Astrocyte (in vitro differentiated cells and primary cell): ENCODE measurements at regions not wholly inside any gene's neighbourhood (a gene's known extent, or its start where the extent isn't known, plus 50 kb on each side); places are given as distances from the start of the nearest gene placed in this dataset.

Experiments
- DNase-seq: peaks from one replicate; pipeline ENCODE4 v3.0.0-alpha.2; 2010; ENCODE audit warnings: low read depth
- FAIRE-seq: peaks from 2 replicates; lab custom pipeline; 2011; peaks lifted over from hg19 to GRCh38; lab: Jason Lieb, UNC
- H2AFZ ChIP-seq: 2 replicates; pipeline ENCODE4 v1.6.0; 2012; ENCODE audit warnings: low read depth, low read length, inconsistent platforms
- H3K27ac ChIP-seq: 2 replicates; pipeline ENCODE4 v1.5.1; 2011; ENCODE audit warnings: low read depth, low read length, inconsistent platforms
- H3K27me3 ChIP-seq: 2 replicates; pipeline ENCODE4 v1.6.0; 2011; ENCODE audit warnings: low read length, inconsistent platforms; ENCODE audit not compliant: insufficient read depth
- H3K36me3 ChIP-seq: 2 replicates; pipeline ENCODE4 v1.5.1; 2011; ENCODE audit warnings: low read length, inconsistent platforms; ENCODE audit not compliant: insufficient read depth
- H3K4me1 ChIP-seq: 2 replicates; pipeline ENCODE4 v1.5.1; 2011; ENCODE audit warnings: low read length, inconsistent platforms; ENCODE audit not compliant: insufficient read depth
- H3K4me2 ChIP-seq: 2 replicates; pipeline ENCODE4 v1.6.0; 2012; ENCODE audit warnings: low read length, inconsistent platforms
- H3K4me3 ChIP-seq: 2 replicates; pipeline ENCODE4 v1.5.1; 2011; ENCODE audit warnings: low read depth, mild to moderate bottlenecking, low read length, inconsistent platforms; ENCODE audit not compliant: insufficient read depth
- H3K79me2 ChIP-seq: 2 replicates; pipeline ENCODE4 v1.6.0; 2012; ENCODE audit warnings: mild to moderate bottlenecking, low read length, inconsistent platforms; ENCODE audit not compliant: insufficient read depth
- H3K9ac ChIP-seq: 2 replicates; pipeline ENCODE4 v1.6.0; 2012; ENCODE audit warnings: mild to moderate bottlenecking, low read length, inconsistent platforms
- H3K9me3 ChIP-seq: 2 replicates; pipeline ENCODE4 v1.5.1; 2012; ENCODE audit warnings: low read depth, mild to moderate bottlenecking, low read length, inconsistent platforms; ENCODE audit not compliant: insufficient read depth
- H4K20me1 ChIP-seq: 2 replicates; pipeline ENCODE4 v1.6.0; 2012; ENCODE audit warnings: low read length, inconsistent platforms; ENCODE audit not compliant: insufficient read depth
- H3K27ac Mint-ChIP-seq: one replicate; pipeline ENCODE4 v1.8.0; 2021; ENCODE audit warnings: mild to moderate bottlenecking, mixed read lengths; ENCODE audit not compliant: unreplicated experiment
- H3K27me3 Mint-ChIP-seq: one replicate; pipeline ENCODE4 v1.8.0; 2021; ENCODE audit warnings: low read depth, mixed read lengths; ENCODE audit not compliant: unreplicated experiment
- H3K36me3 Mint-ChIP-seq: one replicate; pipeline ENCODE4 v1.8.0; 2021; ENCODE audit warnings: low read depth, mixed read lengths; ENCODE audit not compliant: unreplicated experiment
- H3K4me1 Mint-ChIP-seq: one replicate; pipeline ENCODE4 v1.8.0; 2021; ENCODE audit warnings: low read depth, mixed read lengths; ENCODE audit not compliant: unreplicated experiment
- H3K4me3 Mint-ChIP-seq: one replicate; pipeline ENCODE4 v1.8.0; 2021; ENCODE audit warnings: mild to moderate bottlenecking, moderate library complexity, mixed read lengths; ENCODE audit not compliant: unreplicated experiment
- H3K9me3 Mint-ChIP-seq: one replicate; pipeline ENCODE4 v1.8.0; 2021; ENCODE audit warnings: mild to moderate bottlenecking, mixed read lengths; ENCODE audit not compliant: unreplicated experiment
- EZH2 ChIP-seq: IDR thresholded peaks from 2 replicates; pipeline ENCODE4 v1.6.1; 2012; ENCODE audit warnings: mild to moderate bottlenecking, low read length, inconsistent platforms; ENCODE audit not compliant: insufficient read depth
- TF ChIP-seq, protein P1 (sequence below): IDR thresholded peaks from 2 replicates; pipeline ENCODE4 v1.5.1; 2011; ENCODE audit warnings: low read depth, mild to moderate bottlenecking, inconsistent platforms, low read length, moderate library complexity; ENCODE audit not compliant: insufficient read depth

DNA sequence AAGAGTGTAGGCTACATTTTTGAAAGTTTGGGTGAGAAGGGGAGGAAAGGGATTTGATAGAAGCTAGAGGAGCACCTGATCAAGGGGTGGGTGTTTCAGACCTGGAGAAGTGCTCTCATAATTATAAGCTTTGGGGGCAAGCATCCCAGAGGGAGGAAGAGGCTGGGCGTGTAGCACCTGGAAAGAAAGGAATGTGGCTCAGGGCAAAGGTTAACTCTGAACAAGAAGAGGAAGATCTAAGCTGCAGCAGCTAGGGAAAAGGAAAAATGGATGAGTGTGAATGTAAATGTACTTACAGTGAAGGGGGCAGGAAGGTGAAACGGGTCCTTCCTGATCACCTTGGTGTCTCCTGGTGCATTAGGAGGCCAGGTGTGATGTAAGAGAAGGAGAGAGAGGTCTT lies 49.8 kb upstream of the ANKRD55 start:
- no peak overlapping the region for H2AFZ ChIP-seq
- Mint-ChIP-seq H3K27me3 (no peaks in the 10 kb centered on the region), H3K4me3 (no peak overlapping the region), H3K27ac (no peak overlapping the region), H3K36me3 (no peaks in the 10 kb centered on the region), H3K4me1 (peaks cover 23% of the 10 kb centered on the region), H3K9me3 (no peaks in the 10 kb centered on the region)
- H3K27ac ChIP-seq, result no peak overlapping the region
- no peaks in the 10 kb centered on the region for H4K20me1 ChIP-seq
- H3K36me3 ChIP-seq, result no peaks in the 10 kb centered on the region
- TF ChIP-seq EZH2, result no peak
- TF ChIP-seq, protein P1, sequence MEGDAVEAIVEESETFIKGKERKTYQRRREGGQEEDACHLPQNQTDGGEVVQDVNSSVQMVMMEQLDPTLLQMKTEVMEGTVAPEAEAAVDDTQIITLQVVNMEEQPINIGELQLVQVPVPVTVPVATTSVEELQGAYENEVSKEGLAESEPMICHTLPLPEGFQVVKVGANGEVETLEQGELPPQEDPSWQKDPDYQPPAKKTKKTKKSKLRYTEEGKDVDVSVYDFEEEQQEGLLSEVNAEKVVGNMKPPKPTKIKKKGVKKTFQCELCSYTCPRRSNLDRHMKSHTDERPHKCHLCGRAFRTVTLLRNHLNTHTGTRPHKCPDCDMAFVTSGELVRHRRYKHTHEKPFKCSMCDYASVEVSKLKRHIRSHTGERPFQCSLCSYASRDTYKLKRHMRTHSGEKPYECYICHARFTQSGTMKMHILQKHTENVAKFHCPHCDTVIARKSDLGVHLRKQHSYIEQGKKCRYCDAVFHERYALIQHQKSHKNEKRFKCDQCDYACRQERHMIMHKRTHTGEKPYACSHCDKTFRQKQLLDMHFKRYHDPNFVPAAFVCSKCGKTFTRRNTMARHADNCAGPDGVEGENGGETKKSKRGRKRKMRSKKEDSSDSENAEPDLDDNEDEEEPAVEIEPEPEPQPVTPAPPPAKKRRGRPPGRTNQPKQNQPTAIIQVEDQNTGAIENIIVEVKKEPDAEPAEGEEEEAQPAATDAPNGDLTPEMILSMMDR, result no peak
- H3K79me2 ChIP-seq, result no peaks in the 10 kb centered on the region
- H3K4me1 ChIP-seq, result peaks cover 24% of the 10 kb centered on the region
- H3K4me3 ChIP-seq, result no peak overlapping the region
- DNase-seq (no peak), FAIRE-seq (no peak)
- no peak overlapping the region for H3K9ac ChIP-seq
- H3K9me3 ChIP-seq, result no peaks in the 10 kb centered on the region
- no peak overlapping the region for H3K4me2 ChIP-seq
- H3K27me3 ChIP-seq, result no peaks in the 10 kb centered on the region
